ENCODE measurements at regions not wholly inside any gene's neighbourhood (a gene's known extent, or its start where the extent isn't known, plus 50 kb on each side); places are given as distances from the start of the nearest gene placed in this dataset.

GRCh38 chr10:123558651-123559050, 107.5 kb upstream of the GPR26 start:
- Histone ChIP-seq H3K9me3 (ENCODE audit: control insufficient read depth, insufficient read depth, low read depth, low read length) (no peaks in the 10 kb centered on the region), H3K27ac (ENCODE audit: extremely low read depth, low read depth, low read length) (no peak overlapping the region), H3K4me3 (ENCODE audit: low read depth, low read length) (no peak overlapping the region), H3K4me1 (ENCODE audit: control insufficient read depth, insufficient read depth, low read length) (no peaks in the 10 kb centered on the region), H3K36me3 (ENCODE audit: control insufficient read depth in 2 of 2, insufficient read depth in 1 of 2, low read length in 2 of 2) (no peaks in the 10 kb centered on the region)
- ChIA-PET CTCF (interaction anchor here (0.6 to 3.5 kb wide), 11 partner anchors 9 to 1193 kb away, joined by 3 to 32 read pairs (median 4); no protein-coding TSS in a partner anchor), POLR2A (no interaction called here)
- no peak for TF ChIP-seq EGR2 (tag by site-specific recombination; IDR thresholded peaks at IDR 0.05; ENCODE audit: low read depth)
- TF ChIP-seq KLF16 (tag by site-specific recombination; IDR thresholded peaks at IDR 0.05) = no peak
- TF ChIP-seq ZNF704 (tag by site-specific recombination; IDR thresholded peaks at IDR 0.05) = no peak
- TF ChIP-seq ZNF658 (tag by site-specific recombination; IDR thresholded peaks at IDR 0.05) = no peak
- TF ChIP-seq ZNF202 (tag by site-specific recombination; IDR thresholded peaks at IDR 0.05; ENCODE audit: borderline replicate concordance) = no peak
- TF ChIP-seq YY2 (tag by site-specific recombination; IDR thresholded peaks at IDR 0.05) = no peak
- no peak for TF ChIP-seq ZNF394 (tag by site-specific recombination; IDR thresholded peaks at IDR 0.05; ENCODE audit: borderline replicate concordance)
- no peak for TF ChIP-seq ZNF624 (tag by site-specific recombination; IDR thresholded peaks at IDR 0.05)
- TF ChIP-seq ZNF48 (tag by site-specific recombination; IDR thresholded peaks at IDR 0.05) = no peak
- TF ChIP-seq ZNF549 (tag by site-specific recombination; IDR thresholded peaks at IDR 0.05) = no peak

GRCh38 chr10:123559066-123559822, 106.9 kb upstream of the GPR26 start:
- no peak overlapping the region for H3K27ac ChIP-seq (ENCODE audit: extremely low read depth, low read depth, low read length)
- CTCF ChIA-PET = interaction anchor here (0.6 to 5.0 kb wide), 10 partner anchors 11 to 1193 kb away, joined by 3 to 33 read pairs (median 4); no protein-coding TSS in a partner anchor
- POLR2A ChIA-PET = no interaction called here

More at GRCh38 chr10:123559066-123559822, 106.9 kb upstream of the GPR26 start:
- Histone ChIP-seq H3K36me3 (ENCODE audit: control insufficient read depth in 2 of 2, insufficient read depth in 1 of 2, low read length in 2 of 2) (no peaks in the 10 kb centered on the region), H3K9me3 (ENCODE audit: control insufficient read depth, insufficient read depth, low read depth, low read length) (no peaks in the 10 kb centered on the region), H3K4me3 (ENCODE audit: low read depth, low read length) (no peak overlapping the region), H3K4me1 (ENCODE audit: control insufficient read depth, insufficient read depth, low read length) (no peaks in the 10 kb centered on the region)
- TF ChIP-seq ZBTB26 (tag by site-specific recombination; optimal IDR thresholded peaks at IDR 0.05) (peak; percentile 9), CTCF (tag by site-specific recombination; IDR thresholded peaks at IDR 0.05) (peak; percentile 89), ZNF639 (tag by site-specific recombination; IDR thresholded peaks at IDR 0.05) (0 out of 2 replicates have a peak, but pooled peaks have one; percentile 20), ZNF654 (tag by site-specific recombination; IDR thresholded peaks at IDR 0.05; ENCODE audit: low read depth) (peak; percentile 81), ZSCAN5A (tag by site-specific recombination; IDR thresholded peaks at IDR 0.05) (no peak), ZBTB17 (tag by site-specific recombination; IDR thresholded peaks at IDR 0.05) (peak; percentile 38; the same call in 1 of the 2 replicates), ZNF2 (tag by site-specific recombination; IDR thresholded peaks at IDR 0.05) (0 out of 2 replicates have a peak, but pooled peaks have one; percentile 46), GLI4 (tag by site-specific recombination; IDR thresholded peaks at IDR 0.05) (no peak), ZNF121 (tag by site-specific recombination; IDR thresholded peaks at IDR 0.05) (no peak), KLF17 (tag by site-specific recombination; IDR thresholded peaks at IDR 0.05) (peak; percentile 26; the same call in 1 of the 2 replicates), ZNF26 (tag by site-specific recombination; IDR thresholded peaks at IDR 0.05) (no peak)

All from HEK293 (cell line).